Stimulated activated naive CD8-positive, alpha-beta T cell treated with anti-CD3 and anti-CD28 coated beads, Interleukin-15, amount 100 ng/mL, for 72 hours (primary cell): ENCODE measurements at regions not wholly inside any gene's neighbourhood (a gene's known extent, or its start where the extent isn't known, plus 50 kb on each side); places are given as distances from the start of the nearest gene placed in this dataset.
"Not testable (repeated sequence)": the region's sequence is repeated elsewhere in the genome, so short reads cannot be mapped to it uniquely, and the experiment has no call there.

ENCODE experiments used
- ATAC-seq: fragments of 150-1000 bp; cut with Tn5 transposase; 2 replicates; pipeline ENCODE4 v1.10.0; 2021; ENCODE audit warnings: mild to moderate bottlenecking, moderate library complexity
- DNase-seq, 2 donors: peaks; one replicate each; pipeline ENCODE4 v3.0.0; 2021 to 2022
- H3K27ac Mint-ChIP-seq, 2 donors: one replicate each; pipeline ENCODE4 v1.8.0; 2022; ENCODE audit warnings: mild to moderate bottlenecking in 2 of 2, mixed read lengths in 2 of 2, moderate library complexity in 2 of 2
- H3K27me3 Mint-ChIP-seq: one replicate; pipeline ENCODE4 v1.8.0; 2022; ENCODE audit warnings: mixed read lengths
- H3K4me1 Mint-ChIP-seq: one replicate; pipeline ENCODE4 v1.8.0; 2022; ENCODE audit warnings: mild to moderate bottlenecking, mixed read lengths
- H3K4me3 Mint-ChIP-seq, 2 donors: one replicate each; pipeline ENCODE4 v1.8.0; 2022; ENCODE audit warnings: mild to moderate bottlenecking in 2 of 2, mixed read lengths in 2 of 2, moderate library complexity in 1 of 2
- H3K9me3 Mint-ChIP-seq, 2 donors: one replicate each; pipeline ENCODE4 v1.8.0; 2022; ENCODE audit warnings: mixed read lengths in 2 of 2

DNA sequence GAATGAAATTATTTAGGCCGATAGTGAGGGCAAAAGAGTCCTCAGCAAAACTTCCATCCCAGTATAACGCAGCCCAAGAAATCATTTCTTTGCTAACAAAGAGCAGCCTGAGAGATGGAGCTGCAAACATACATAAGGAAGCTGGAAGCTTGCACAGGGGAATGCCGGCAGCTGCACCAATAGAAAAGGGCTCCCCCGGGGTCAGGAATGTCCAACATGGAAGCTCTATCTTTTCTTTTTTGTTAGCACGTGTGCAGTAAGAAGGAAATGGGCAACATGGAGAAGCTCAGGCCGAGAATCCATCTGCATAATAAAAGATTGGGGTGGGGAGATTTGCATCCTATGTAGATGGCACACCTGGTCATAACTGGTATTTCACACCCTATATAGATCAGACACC is 1363.5 kb upstream of the PCDH20 start:
- ATAC-seq, result no peak
- H3K4me3 Mint-ChIP-seq, result no peak overlapping the region
- no peak overlapping the region for H3K27ac Mint-ChIP-seq

DNA sequence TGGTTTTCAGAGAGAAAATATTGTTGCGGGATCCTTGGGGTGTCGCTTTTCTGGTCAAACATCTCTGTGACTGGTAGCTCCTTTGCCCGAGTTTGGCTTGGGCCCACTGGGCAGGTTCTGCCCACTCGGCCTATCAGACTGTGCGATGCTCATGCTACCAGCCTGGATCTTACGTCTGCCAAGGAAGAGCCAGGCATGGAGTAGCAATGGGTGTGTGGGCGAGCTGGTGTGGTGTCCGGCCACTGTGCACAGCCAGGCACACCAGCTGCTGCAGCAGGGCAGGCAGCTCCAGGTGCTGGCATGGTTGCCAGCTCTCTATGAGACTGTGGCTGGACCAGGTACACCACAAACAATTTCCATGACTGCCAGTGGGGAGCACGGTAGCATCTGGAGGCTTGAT is 1351.8 kb upstream of the PCDH20 start:
- H3K27ac Mint-ChIP-seq, result no peak overlapping the region
- no peak for ATAC-seq
- no peak for DNase-seq

More for the DNA sequence above, 1363.5 kb upstream of the PCDH20 start:
- DNase-seq, result no peak
- Mint-ChIP-seq H3K9me3 (peaks cover 0 to 4% of the 10 kb centered on the region in 2 donors), H3K4me1 (no peaks in the 10 kb centered on the region), H3K27me3 (no peaks in the 10 kb centered on the region)

DNA sequence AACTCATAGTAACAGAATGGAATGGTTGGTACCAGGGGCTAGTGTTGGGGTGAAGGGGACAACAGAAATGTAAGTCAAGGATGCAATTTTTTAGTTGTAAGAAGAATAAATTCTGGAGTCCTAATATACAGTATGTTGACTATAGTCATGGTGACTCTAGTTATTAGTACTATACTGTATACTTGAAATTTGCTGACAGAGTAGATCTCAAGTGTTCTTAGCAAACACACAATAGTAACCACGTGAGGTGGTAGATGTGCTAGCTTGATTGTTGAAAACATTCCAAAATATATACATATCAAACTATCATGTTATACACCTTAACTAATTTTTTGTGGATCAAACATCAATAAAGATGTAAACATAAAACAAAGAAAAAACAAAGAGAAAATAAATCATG is 1345.1 kb upstream of the PCDH20 start:
- Mint-ChIP-seq H3K27ac (no peak overlapping the region), H3K27me3 (no peaks in the 10 kb centered on the region), H3K4me3 (no peak overlapping the region), H3K4me1 (no peaks in the 10 kb centered on the region), H3K9me3 (peaks cover 7 to 9% of the 10 kb centered on the region in 2 donors)
- DNase-seq (no peak), ATAC-seq (no peak)

More for the DNA sequence above, 1351.8 kb upstream of the PCDH20 start:
- H3K9me3 Mint-ChIP-seq, result peaks cover 7 to 9% of the 10 kb centered on the region in 2 donors
- H3K4me1 Mint-ChIP-seq, result no peaks in the 10 kb centered on the region
- H3K27me3 Mint-ChIP-seq, result no peaks in the 10 kb centered on the region
- no peak overlapping the region for H3K4me3 Mint-ChIP-seq

DNA sequence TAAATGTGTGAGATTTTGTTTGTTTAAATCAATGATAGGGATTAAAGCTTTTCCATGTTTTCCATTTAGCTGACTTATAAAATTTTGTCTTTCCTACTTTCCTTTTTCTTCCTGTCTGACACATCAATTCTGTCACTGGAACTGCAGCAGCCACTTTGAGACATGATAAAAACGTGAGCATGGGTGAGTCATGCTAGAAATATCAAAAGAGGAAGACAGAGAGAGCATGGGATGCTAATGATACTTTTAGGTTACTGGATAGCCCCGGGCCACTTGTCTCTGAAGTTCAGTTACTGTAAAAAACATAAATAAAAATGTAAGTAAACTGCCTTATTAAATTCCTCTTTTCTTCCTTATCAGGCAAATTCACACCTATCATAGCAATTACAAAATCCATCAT is 1332.0 kb upstream of the PCDH20 start:
- DNase-seq, result no peak
- no peak for ATAC-seq
- H3K4me3 Mint-ChIP-seq, result no peak overlapping the region

DNA sequence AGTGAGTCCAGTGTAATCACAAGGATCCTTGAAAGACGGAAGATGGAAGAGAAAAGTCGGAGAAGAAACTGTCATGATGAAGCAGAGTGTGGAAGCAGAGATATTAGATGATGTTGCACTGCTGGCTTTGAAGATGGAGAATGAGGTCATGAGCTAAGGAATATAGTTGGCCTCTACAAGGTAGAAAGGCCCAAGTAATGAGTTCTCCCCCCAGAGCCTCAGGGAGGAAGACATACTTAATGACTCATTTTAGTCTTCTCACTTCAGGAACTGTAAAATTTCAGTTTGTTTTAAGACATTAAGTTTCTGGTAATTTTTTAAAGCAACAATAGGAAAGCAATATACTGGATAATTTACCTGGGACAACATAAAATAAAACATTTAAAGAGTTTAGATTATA is 1331.5 kb upstream of the PCDH20 start:
- DNase-seq (no peak), ATAC-seq (no peak)
- Mint-ChIP-seq H3K4me1 (no peaks in the 10 kb centered on the region), H3K27ac (no peak overlapping the region), H3K9me3 (peaks cover 5 to 6% of the 10 kb centered on the region in 2 donors), H3K27me3 (no peaks in the 10 kb centered on the region), H3K4me3 (no peak overlapping the region)

More for the DNA sequence above, 1332.0 kb upstream of the PCDH20 start:
- Mint-ChIP-seq H3K27me3 (no peaks in the 10 kb centered on the region), H3K27ac (no peak overlapping the region), H3K4me1 (no peaks in the 10 kb centered on the region), H3K9me3 (peaks cover 5 to 6% of the 10 kb centered on the region in 2 donors)

DNA sequence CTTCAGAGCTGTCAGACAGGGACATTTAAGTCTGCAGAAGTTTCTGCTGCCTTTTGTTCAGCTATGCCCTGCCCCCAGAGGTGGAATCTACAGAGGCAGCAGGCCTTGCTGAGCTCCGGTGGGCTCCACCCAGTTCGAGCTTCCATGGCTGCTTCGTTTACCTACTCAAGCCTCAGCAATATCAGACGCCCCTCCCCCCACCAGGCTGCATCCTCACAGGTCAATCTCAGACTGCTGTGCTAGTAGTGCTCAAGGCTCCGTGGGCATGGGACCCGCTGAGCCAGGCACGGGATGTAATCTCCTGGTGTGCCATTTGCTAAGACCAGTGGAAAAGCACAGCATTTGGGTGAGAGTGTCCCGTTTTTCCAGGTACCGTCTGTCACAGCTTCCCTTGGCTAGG is 1314.1 kb upstream of the PCDH20 start:
- not testable (repeated sequence) for H3K27ac Mint-ChIP-seq, DNase-seq, H3K4me1 Mint-ChIP-seq, H3K27me3 Mint-ChIP-seq, H3K4me3 Mint-ChIP-seq, ATAC-seq
- H3K9me3 Mint-ChIP-seq, result peaks cover 16 to 27% of the 10 kb centered on the region in 2 donors

DNA sequence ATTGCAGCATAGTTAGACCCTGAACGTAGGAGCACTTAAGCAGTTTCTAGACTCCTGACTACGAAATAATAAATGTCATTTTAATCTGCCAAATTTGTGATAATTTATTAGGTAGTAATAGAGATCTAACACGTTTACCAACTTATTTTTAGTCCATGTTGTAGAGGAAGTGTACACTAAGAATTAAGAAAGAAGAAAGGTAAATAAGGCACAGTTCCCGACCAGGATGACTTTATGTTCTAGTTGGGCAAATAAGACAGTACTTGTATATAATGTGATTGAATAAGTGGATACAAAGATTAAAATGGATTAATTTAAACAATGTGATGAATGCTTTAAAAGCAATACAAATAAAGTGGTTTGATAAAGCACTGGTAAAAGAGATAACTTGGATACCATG is 1306.2 kb upstream of the PCDH20 start:
- H3K9me3 Mint-ChIP-seq, result peaks cover 7 to 8% of the 10 kb centered on the region in 2 donors
- DNase-seq, result no peak

DNA sequence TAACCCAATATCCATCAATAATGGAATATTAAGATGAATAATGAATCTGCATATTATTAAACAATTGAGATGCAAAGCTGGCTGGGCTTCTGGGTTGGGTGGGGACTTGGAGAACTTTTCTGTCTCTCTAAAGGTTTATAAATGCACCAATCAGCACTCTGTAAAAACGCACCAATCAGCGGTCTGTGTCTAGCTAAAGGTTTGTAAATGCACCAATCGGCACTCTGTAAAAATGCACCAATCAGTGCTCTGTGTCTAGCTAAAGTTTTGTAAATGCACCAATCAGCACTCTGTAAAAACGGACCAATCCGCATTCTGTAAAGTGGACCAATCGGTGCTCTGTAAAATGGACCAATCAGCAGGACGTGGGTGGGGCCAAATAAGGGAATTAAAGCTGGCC is 1296.3 kb upstream of the PCDH20 start:
- not testable (repeated sequence) for H3K27ac Mint-ChIP-seq, H3K9me3 Mint-ChIP-seq

More for the DNA sequence above, 1306.2 kb upstream of the PCDH20 start:
- Mint-ChIP-seq H3K4me1 (no peaks in the 10 kb centered on the region), H3K27ac (no peak overlapping the region), H3K27me3 (no peaks in the 10 kb centered on the region), H3K4me3 (no peak overlapping the region)
- no peak for ATAC-seq

DNA sequence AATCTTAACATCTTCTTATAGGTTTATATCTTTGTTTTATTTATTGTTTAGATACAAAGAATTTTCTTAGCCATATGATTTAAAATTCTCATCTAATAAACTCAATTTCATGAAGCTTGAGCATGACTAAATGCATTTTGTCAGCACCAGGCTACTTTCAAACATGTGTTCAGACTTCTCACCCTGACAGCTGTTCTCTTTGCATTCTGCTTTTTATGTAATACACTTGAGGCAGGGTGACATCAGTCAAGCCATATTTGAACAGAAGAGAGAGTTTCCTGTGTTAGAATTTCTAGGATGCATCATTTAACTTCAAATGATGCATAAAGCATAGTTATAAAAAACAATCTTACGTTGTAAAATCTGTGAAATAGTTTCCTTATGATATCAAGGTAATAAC is 1295.1 kb upstream of the PCDH20 start:
- H3K27ac Mint-ChIP-seq, result no peak overlapping the region
- H3K27me3 Mint-ChIP-seq, result no peaks in the 10 kb centered on the region
- peaks cover 0 to 5% of the 10 kb centered on the region in 2 donors for H3K9me3 Mint-ChIP-seq
- H3K4me3 Mint-ChIP-seq, result no peak overlapping the region
- no peaks in the 10 kb centered on the region for H3K4me1 Mint-ChIP-seq
- ATAC-seq, result no peak
- DNase-seq, result no peak

More for the DNA sequence above, 1296.3 kb upstream of the PCDH20 start:
- H3K4me3 Mint-ChIP-seq, ATAC-seq, DNase-seq, H3K27me3 Mint-ChIP-seq, H3K4me1 Mint-ChIP-seq: not testable (repeated sequence)

DNA sequence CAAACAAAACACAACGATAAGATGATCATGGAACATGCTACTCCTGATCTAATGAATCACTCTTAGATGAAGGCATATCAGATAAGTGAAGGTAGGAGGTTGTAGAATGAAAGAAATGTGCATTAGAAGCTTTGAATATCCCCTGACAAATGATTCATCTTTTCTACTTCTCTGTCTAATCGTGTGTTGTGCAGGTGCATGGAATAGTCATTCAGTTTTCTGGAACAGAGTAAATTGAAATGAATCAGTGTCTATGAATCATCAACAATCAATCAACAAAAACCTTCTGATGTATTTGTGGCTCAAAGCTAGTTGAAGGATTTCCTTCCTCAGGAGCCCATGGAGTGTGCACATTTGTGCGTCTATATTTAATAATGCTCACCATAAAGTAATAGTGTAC is 1290.4 kb upstream of the PCDH20 start:
- peaks cover 0 to 5% of the 10 kb centered on the region in 2 donors for H3K9me3 Mint-ChIP-seq
- H3K4me3 Mint-ChIP-seq, result no peak overlapping the region
- H3K27ac Mint-ChIP-seq, result no peak overlapping the region
- ATAC-seq, result no peak
- DNase-seq, result no peak
- H3K4me1 Mint-ChIP-seq, result no peaks in the 10 kb centered on the region
- no peaks in the 10 kb centered on the region for H3K27me3 Mint-ChIP-seq

DNA sequence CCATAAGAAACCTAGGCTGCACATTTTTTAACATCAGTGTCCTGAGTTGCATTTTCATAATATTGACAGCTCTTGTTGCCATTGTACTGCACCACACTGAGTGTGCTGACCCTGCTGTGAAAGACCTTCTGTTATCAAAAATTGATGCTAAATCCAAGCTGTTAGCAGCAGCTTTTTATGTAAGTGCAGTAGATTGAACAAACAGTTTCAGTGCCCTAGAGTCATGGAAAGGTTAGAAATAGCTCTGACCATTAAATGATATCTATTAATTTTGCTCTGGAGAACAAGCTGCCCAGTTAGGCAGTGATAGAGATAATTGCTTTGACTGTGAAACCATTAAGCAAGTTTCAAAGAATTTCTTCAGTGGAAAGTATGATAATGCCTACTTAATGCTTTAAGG is 1289.2 kb upstream of the PCDH20 start:
- Mint-ChIP-seq H3K27me3 (no peaks in the 10 kb centered on the region), H3K4me3 (no peak overlapping the region), H3K9me3 (peaks cover 0 to 5% of the 10 kb centered on the region in 2 donors), H3K4me1 (no peaks in the 10 kb centered on the region), H3K27ac (no peak overlapping the region)
- ATAC-seq (no peak), DNase-seq (no peak)

DNA sequence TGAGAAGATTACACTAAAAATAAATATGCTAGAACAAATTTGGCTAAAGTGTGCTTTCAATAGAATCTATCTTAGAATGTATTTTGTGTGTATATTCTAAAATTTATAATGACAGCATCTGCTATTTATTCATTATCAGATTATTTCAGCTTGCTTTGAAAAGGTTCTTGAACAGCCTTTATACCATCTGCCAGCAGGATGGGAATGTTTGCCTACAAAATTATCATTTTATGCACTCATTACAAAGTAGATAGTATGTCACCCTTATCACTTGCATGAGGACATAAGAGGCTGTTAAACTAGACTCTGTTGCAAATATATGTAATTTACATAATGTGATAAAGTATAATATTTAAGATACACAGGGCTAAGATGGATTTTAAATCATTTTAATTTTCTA is 1286.9 kb upstream of the PCDH20 start:
- no peak for DNase-seq

DNA sequence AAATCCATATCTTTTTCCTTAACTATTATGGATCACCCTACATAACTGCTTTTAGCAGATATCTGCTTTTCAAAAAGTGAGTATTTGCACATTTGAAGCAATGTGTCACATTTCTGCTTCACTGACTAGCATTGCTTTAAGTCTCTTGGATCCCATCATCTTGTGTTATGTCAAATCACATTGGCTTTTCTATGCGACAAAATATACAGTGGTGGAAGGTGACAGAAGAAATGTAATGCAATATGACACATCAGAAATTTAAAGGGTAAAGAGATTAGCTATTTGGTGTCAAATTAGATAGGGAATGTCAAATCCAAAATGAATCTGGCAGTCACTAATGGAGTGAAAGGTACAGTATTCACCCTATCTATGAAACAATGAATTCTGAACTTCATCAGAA is 1282.1 kb upstream of the PCDH20 start:
- Mint-ChIP-seq H3K9me3 (no peaks in the 10 kb centered on the region), H3K27me3 (no peaks in the 10 kb centered on the region), H3K27ac (no peak overlapping the region), H3K4me1 (no peaks in the 10 kb centered on the region), H3K4me3 (no peak overlapping the region)
- DNase-seq, result no peak
- no peak for ATAC-seq

More for the DNA sequence above, 1286.9 kb upstream of the PCDH20 start:
- Mint-ChIP-seq H3K27me3 (no peaks in the 10 kb centered on the region), H3K9me3 (peaks cover 0 to 5% of the 10 kb centered on the region in 2 donors), H3K4me1 (no peaks in the 10 kb centered on the region), H3K4me3 (no peak overlapping the region), H3K27ac (no peak overlapping the region)
- ATAC-seq, result no peak

DNA sequence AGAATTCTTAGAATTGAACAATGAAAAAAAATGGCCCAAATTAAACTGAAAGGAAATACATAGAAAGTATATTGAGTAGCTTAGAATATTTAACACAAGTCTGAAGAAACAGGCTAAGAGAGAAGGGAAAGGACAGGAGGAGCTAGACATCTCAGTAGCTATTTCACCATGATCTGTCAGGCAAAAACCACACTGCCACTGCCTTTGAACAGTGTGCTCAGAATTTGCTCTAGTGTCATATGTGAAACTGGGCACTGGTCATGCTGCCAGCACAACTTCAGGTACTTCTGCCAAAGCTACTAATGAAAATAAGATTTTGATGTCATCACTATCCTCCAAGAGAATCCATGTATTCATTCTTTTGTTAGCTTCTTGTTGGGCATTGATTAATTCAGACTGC is 1280.8 kb upstream of the PCDH20 start:
- ATAC-seq, result no peak
- Mint-ChIP-seq H3K27me3 (no peaks in the 10 kb centered on the region), H3K4me3 (no peak overlapping the region), H3K9me3 (peaks cover 8 to 10% of the 10 kb centered on the region in 2 donors), H3K27ac (no peak overlapping the region), H3K4me1 (no peaks in the 10 kb centered on the region)
- DNase-seq, result no peak

DNA sequence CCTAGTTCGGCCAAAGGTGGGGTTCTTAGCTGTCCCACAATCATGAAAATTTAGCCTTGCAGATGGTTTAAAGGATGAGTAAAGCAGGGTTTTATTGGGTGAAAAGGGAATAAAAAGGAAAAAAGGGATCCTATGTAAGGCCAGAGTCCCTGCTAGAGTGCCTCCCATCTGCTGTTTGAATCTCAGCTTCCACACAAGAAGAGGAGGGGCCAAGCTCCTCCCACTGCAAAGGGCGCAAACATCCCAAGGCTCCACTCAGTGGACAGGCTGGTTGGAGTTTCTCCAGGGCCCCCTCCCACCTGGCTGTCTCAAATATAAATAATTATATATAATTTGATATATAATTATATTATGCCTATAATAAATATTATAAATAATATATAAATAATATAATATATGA is 1272.1 kb upstream of the PCDH20 start:
- peaks cover 8 to 10% of the 10 kb centered on the region in 2 donors for H3K9me3 Mint-ChIP-seq
- no peaks in the 10 kb centered on the region for H3K27me3 Mint-ChIP-seq
- H3K27ac Mint-ChIP-seq, result no peak overlapping the region
- H3K4me3 Mint-ChIP-seq, result no peak overlapping the region
- H3K4me1 Mint-ChIP-seq, result no peaks in the 10 kb centered on the region
- ATAC-seq (no peak), DNase-seq (no peak)

DNA sequence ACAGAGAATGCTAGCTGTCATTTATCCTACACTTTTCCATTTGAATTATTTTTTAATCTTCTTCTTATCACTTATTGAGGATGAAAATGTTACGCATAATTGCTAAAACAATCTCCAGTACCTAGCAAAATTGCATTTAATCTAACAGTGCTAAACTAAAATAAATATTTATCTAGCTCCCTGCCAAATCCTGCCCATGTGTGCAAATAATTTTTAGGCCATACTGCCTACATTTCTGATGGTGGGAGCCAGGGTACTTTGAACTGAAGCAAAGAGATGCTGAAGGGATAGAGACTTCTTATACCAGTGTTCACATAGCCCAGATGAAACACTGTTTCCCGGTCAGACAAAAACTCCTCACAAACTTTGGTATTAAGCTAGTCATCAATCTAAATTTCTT is 1268.7 kb upstream of the PCDH20 start:
- Mint-ChIP-seq H3K9me3 (peaks cover 0 to 7% of the 10 kb centered on the region in 2 donors), H3K27me3 (no peaks in the 10 kb centered on the region), H3K4me3 (no peak overlapping the region), H3K4me1 (no peaks in the 10 kb centered on the region), H3K27ac (no peak overlapping the region)
- DNase-seq (no peak), ATAC-seq (no peak)

DNA sequence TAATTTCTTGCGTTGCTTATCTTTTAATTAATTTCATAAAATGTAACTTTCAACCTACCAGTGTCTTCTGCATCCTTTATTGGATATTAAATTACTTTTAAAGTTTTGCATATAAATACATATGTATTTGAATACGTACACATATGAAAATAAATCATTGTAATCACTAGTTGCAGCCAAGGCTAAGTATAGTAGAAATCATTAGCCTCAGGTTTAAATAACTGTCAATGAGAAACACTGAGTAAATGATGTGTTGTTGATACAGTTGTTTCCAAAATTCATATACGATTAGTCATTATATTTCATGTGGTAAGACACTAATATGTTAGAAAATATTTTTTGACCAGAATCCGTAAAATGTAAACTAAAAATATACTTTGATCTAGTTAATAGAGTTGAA is 1267.1 kb upstream of the PCDH20 start:
- H3K9me3 Mint-ChIP-seq, result peaks cover 0 to 7% of the 10 kb centered on the region in 2 donors
- DNase-seq (no peak), ATAC-seq (no peak)
- H3K4me3 Mint-ChIP-seq, result no peak overlapping the region
- H3K27ac Mint-ChIP-seq, result no peak overlapping the region
- no peaks in the 10 kb centered on the region for H3K4me1 Mint-ChIP-seq
- H3K27me3 Mint-ChIP-seq, result no peaks in the 10 kb centered on the region
